ENCODE measurements at regions not wholly inside any gene's neighbourhood (a gene's known extent, or its start where the extent isn't known, plus 50 kb on each side); places are given as distances from the start of the nearest gene placed in this dataset.

GRCh38 chr22:49235463-49236300 lies 592.0 kb downstream of the BRD1 start:
- Histone ChIP-seq H3K4me2 (ENCODE audit: low read length) (no peak overlapping the region), H3K9me2 (replicated peaks; ENCODE audit: control insufficient read depth, low read length) (no peaks in the 10 kb centered on the region), H3K4me3 (ENCODE audit: low read length) (no peak overlapping the region), H3K79me2 (ENCODE audit: control insufficient read depth, low read length) (no peaks in the 10 kb centered on the region), H3K9me3 (ENCODE audit: control insufficient read depth, insufficient read depth, low read length) (no peaks in the 10 kb centered on the region), H3F3A (ENCODE audit: control insufficient read depth, insufficient read depth) (no peaks in the 10 kb centered on the region), H3K4me1 (ENCODE audit: control insufficient read depth, low read length) (no peaks in the 10 kb centered on the region), H4K20me1 (ENCODE audit: control insufficient read depth, insufficient read depth, low read depth, low read length) (no peaks in the 10 kb centered on the region), H3K27me3 (ENCODE audit: control insufficient read depth, low read length) (no peaks in the 10 kb centered on the region), H3K36me3 (ENCODE audit: control insufficient read depth, low read length) (no peaks in the 10 kb centered on the region), H3K27ac (ENCODE audit: low read depth, low read length) (no peak overlapping the region)
- TF ChIP-seq EZH2phosphoT487 (IDR thresholded peaks at IDR 0.05; ENCODE audit: borderline replicate concordance, low read length) = no peak
- TF ChIP-seq CTCF (IDR thresholded peaks at IDR 0.05; ENCODE audit: low read depth, low read length, poor library complexity, severe bottlenecking) = no peak

GRCh38 chr22:49234459-49234858 lies 593.2 kb downstream of the BRD1 start:
- H3K9me3 ChIP-seq (ENCODE audit: control insufficient read depth, insufficient read depth, low read length) = no peaks in the 10 kb centered on the region
- no peaks in the 10 kb centered on the region for H3K36me3 ChIP-seq (ENCODE audit: control insufficient read depth, low read length)
- H3K4me1 ChIP-seq (ENCODE audit: control insufficient read depth, low read length) = no peaks in the 10 kb centered on the region
- no peaks in the 10 kb centered on the region for H3K27me3 ChIP-seq (ENCODE audit: control insufficient read depth, low read length)
- no peaks in the 10 kb centered on the region for H3K79me2 ChIP-seq (ENCODE audit: control insufficient read depth, low read length)
- H3K27ac ChIP-seq (ENCODE audit: low read depth, low read length) = no peak overlapping the region
- no peak overlapping the region for H3K4me3 ChIP-seq (ENCODE audit: low read length)
- no peaks in the 10 kb centered on the region for H4K20me1 ChIP-seq (ENCODE audit: control insufficient read depth, insufficient read depth, low read depth, low read length)
- no peaks in the 10 kb centered on the region for H3F3A ChIP-seq (ENCODE audit: control insufficient read depth, insufficient read depth)
- TF ChIP-seq EZH2phosphoT487 (IDR thresholded peaks at IDR 0.05; ENCODE audit: borderline replicate concordance, low read length) (no peak), CTCF (IDR thresholded peaks at IDR 0.05; ENCODE audit: low read depth, low read length, poor library complexity, severe bottlenecking) (no peak)
- no peak overlapping the region for H3K4me2 ChIP-seq (ENCODE audit: low read length)
- H3K9me2 ChIP-seq (replicated peaks; ENCODE audit: control insufficient read depth, low read length) = no peaks in the 10 kb centered on the region

DNA sequence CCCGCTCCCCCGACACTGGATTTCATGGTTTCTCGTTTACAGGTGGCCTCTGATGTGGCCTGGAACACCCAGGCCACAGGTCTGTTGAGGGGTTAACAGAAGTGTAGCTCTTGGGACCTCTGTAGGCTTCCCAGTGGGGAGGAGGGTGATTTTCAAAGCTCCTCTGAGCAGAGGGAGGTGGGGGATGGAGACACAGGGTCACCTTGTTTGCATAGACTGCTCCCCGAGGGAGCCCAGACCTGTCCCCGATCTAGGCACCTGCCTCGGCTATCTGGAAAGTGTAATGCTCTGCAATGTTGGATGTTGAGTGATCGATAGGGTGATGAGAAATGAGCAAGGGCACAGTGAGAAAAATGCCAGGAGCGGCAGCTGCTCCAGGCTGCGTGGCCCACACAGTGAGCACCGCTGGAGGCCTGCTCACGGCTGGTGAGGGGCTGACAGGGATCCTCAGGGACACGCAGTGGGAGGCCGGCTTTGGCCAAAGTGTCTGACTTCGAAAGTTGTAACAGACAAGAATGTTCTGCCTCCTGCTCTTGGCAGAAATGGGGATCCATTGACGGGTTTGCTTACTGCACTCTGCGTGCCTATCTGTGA lies 594.1 kb downstream of the BRD1 start:
- no peaks in the 10 kb centered on the region for H3K79me2 ChIP-seq (ENCODE audit: control insufficient read depth, low read length)
- H3K36me3 ChIP-seq (ENCODE audit: control insufficient read depth, low read length) = no peaks in the 10 kb centered on the region
- no peak overlapping the region for H3K4me3 ChIP-seq (ENCODE audit: low read length)
- no peak for TF ChIP-seq CTCF (IDR thresholded peaks at IDR 0.05; ENCODE audit: low read depth, low read length, poor library complexity, severe bottlenecking)
- no peak for TF ChIP-seq EZH2phosphoT487 (IDR thresholded peaks at IDR 0.05; ENCODE audit: borderline replicate concordance, low read length)
- no peaks in the 10 kb centered on the region for H3K9me3 ChIP-seq (ENCODE audit: control insufficient read depth, insufficient read depth, low read length)
- no peaks in the 10 kb centered on the region for H3K4me1 ChIP-seq (ENCODE audit: control insufficient read depth, low read length)
- no peaks in the 10 kb centered on the region for H4K20me1 ChIP-seq (ENCODE audit: control insufficient read depth, insufficient read depth, low read depth, low read length)
- no peak overlapping the region for H3K27ac ChIP-seq (ENCODE audit: low read depth, low read length)
- no peaks in the 10 kb centered on the region for H3K27me3 ChIP-seq (ENCODE audit: control insufficient read depth, low read length)
- no peaks in the 10 kb centered on the region for H3K9me2 ChIP-seq (replicated peaks; ENCODE audit: control insufficient read depth, low read length)
- H3K4me2 ChIP-seq (ENCODE audit: low read length) = no peak overlapping the region
- H3F3A ChIP-seq (ENCODE audit: control insufficient read depth, insufficient read depth) = no peaks in the 10 kb centered on the region
